CD4-positive, alpha-beta T cell treated with Interleukin-2 at 100 ng/mL for 4 hours (primary cell): ENCODE measurements at regions not wholly inside any gene's neighbourhood (a gene's known extent, or its start where the extent isn't known, plus 50 kb on each side); places are given as distances from the start of the nearest gene placed in this dataset.
"Not testable (repeated sequence)": the region's sequence is repeated elsewhere in the genome, so short reads cannot be mapped to it uniquely, and the experiment has no call there.

ENCODE experiments used
- DNase-seq: peaks from one replicate; pipeline ENCODE4 v3.0.0-alpha.2; 2020; ENCODE audit warnings: low spot score

DNA sequence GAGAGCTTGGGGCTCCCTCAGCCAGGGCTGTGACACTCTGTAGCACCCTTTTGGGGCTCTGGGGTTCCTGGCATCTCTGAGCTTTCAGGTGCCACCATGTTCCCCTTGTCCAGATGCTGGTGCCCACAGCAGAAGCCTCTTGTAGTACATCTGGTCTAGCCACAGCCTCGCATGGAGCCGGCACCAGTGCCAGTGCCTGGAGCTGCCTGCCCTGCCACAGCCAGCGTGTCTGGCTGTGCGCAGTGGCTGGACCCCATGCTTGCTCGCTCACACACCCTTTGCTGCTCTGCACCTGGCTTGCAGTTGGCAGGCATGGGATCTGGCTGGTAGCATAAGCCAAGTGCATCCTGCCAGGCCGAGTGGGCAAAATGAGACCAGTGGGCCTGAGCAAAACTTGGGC lies 744.8 kb upstream of the GBE1 start:
- no peak for DNase-seq

DNA sequence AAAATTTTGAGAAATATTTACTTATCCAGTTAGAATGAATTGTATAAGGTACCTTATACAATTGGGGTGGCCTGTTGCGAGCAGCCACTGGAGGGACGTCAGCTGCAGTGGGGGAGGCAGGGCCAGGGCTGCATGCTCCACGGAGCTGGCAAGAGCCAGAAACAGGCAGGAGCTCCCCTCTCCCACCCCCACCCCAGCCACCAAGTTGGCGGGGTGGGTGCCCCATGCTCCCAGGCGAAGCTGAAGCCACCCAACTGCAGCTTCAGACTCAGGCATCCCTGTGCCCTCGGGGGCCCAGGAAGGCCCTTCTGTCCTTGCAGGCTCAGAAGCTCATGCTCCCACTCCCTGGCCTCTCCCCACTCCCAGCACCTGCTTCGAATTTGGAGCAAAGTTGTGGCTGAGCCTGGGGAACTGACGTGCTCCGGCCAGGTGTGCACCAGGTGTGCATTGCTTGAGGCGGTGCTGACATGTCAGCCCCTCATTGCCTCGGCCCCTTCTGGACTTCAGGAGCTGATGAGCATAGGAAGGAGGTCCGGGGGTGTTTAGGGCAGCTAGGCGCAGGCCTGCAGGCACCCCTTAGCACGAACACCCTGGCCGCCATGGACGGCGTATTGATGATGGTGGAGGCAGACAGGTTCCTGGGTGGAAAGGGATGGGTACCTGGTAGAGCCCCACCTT lies 743.8 kb upstream of the GBE1 start:
- no peak for DNase-seq

DNA sequence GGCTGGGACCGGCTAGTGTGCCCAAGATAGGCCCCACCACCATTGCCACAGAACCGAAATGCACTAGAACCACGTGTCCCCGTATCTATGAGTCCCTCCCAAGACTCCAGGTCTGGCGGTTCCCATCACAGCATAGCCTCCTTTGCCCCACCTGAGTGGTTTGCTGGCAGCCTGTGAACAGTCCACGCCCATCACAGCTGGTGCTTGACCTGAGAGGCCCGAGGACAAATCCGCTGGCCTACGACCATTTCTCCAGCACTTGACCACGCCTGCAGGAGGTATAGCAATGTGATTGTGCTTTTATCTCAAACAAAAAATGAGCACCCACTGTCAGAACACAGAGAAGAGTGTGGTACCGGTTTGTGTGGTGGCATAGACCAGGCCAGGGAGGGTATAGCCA lies 736.7 kb upstream of the GBE1 start:
- DNase-seq: no peak

DNA sequence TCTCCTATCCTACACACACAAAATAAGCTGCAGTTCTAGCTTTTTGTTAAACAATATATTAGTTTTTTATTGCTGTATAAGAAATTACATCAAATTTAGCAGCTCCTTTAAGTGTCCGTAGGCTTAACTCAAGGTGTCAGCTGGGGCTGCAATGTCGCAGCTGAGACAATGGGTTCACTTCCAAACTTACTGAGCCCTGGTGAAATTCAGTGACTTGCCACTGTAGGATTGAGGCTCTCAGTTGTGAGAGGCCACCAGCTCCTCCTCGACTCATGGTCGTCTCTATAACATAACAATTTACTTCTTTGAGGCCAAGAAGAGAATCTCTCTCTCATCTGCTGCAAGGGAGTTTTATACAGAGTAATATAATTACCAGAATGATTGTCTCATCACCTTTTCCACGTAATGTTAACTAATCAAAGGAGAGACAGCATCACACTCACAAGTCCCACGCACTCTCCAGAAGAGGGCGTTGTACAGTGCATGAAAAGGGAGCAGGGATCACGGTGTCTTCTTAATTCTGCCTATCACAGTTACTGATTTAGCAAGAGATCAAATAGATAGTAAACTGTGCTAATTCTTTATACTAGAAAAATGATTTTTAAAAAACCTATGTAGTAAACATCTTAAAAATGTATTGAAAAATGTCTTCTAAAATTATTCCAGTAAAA lies 735.6 kb upstream of the GBE1 start:
- no peak for DNase-seq

DNA sequence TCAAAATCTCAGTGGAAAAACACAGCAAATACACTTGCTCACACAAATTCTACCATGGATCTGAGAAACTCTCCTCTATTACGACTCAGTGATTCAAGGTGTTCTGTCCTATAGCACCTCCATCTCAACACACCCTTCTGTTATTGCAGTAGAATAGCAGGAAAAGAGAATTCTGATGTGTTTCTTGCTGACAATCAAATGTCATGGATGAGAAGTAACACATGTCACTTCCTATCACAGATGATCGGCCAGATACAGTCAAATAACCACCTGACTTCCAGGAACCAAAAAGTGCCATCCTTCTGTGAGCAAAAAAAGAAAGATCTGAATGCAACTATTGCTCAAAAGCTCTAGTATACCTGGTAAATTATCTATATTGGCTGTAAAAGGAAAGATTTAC lies 734.2 kb upstream of the GBE1 start:
- no peak for DNase-seq

DNA sequence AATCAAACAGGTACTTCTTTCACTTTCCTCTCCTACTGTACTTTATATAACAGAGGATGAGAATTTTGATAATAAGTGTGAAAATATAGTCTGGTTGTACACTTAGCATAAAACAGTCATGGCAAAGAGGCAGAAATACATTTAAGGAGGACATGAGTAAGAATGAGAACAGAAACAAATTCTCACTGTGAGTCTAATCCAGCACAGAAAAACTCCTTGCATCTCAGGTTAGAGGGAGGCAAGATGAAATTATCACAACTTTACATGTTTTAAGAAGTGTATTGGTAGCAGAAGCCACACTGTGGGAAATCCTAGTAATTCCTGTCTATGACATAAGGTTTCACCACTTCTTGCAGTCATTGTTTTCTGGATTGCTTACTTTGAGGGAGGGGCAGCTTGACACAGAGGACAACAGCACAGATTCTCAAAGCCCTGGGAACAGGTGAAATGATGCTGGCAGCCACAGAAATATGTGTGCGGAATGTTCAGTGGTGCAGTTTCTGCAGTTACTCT lies 733.6 kb upstream of the GBE1 start:
- no peak for DNase-seq

DNA sequence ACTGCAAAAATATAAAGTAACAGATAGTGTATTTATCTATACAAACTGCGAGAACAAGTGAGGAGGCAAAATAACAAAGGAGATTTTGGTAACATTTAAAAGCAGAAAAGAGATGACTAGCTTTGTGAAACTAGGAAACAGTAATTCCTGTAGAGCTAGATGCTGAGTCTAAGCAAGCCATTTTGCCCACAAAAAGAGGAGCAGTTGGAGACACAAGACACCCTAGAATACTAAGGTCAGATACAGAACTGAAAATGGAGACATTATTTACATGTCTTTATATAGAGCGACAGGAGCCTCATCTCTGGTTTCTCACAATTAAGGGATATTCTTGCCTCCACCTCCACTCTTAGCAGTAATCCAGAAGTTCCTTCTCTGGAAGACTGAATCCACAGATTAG lies 732.4 kb upstream of the GBE1 start:
- DNase-seq: no peak

DNA sequence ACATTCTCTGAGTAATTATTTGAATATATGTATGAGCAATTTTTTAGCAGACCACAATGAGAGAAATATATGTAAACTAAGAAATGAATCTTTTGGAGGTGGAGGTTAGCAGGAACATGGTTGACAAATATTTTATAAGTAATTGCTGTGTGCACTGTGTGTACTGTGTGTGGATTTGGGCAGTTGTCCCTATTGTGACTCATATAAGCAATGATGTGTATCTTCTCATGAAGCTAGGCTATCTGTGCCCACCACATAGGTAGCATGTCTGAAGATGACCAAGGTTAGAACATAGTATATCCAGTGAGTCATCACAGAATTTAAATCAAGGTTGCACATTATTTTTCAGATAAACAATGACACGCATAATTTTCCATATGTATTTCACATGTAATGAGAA lies 713.9 kb upstream of the GBE1 start:
- no peak for DNase-seq

DNA sequence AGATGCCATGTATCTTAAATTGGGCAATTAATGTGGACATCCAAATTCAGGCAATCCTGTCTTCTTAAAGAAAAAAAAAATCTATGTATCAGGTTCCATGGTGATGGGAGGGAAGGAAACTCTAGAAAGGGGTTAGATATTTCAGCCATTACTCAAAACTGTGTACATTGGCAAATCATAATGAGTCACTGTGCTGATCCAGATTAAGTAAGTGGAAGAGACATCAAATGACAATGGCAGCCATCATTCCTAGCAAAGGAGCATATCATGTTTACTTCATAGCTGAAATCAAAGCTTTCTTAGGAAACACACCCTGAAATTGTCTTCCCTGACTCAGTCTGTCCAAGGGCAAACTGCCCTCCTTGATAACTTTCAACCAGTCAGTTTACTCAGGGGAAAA lies 713.3 kb upstream of the GBE1 start:
- no peak for DNase-seq

DNA sequence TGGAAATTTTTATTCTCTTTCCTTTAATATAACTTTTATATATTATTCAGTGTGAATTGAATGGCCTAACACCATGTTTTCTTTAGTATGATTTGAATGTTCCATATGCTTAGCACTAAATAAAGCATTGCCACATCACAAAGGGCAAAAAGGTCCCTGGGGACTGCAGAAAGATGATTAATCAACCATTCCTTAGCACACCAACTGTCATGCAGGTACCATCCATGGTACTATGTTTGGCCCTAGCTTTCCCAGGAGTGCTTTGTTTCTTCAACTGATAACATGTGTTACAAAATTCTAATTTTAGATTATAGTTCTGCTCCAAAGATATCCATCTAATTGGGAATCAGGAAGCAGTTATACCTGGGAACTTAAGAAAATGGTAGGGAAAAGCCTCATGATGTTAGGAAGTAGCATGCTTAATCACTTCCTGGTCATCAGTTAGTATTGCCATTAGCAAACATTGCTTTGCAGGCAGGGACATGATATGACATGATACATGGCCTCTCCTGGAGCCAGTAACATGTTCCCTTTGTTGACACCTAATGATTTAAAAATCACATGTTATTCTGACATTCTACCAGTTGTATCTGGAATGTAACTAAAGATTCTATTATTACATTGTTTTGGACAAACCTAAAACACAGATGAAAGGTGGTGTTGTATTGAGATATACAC lies 712.6 kb upstream of the GBE1 start:
- DNase-seq: no peak

DNA sequence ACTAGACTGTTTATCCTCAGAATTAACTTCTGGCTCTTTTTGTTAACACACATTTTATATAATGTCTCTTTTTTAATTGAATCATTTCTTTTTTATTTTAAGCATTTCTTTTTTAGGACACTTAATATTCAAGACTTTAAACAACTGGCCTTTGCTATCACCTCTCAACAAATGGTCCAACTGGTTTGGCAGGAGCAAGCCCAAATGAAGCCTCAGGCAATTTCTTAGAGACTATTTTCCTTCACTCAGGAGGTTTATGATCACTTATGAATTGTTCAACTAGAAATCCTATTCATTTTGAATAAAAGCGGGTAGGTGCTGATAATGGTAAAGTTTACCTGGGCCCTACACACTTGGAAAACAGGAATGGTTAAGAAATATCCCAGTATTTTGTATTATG lies 705.6 kb upstream of the GBE1 start:
- no peak for DNase-seq

DNA sequence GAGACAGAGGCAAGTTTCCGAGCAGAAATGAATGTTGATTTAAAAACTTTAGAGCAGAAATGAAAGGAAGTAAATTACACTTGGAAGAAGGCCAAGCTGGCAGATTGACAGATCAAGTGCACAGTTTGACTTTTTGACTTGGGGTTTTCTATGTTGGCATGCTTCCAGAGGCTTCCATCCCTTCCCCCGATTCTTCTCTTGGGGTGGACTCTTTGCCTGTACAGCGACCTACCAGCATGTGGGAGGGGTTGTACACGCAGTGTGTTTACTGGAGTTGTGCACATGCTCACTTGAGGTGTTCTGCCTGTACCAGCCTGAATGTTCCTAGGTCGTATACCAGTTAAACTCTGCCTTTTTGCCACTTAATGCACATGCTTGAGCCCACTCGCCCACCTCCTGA lies 701.5 kb upstream of the GBE1 start:
- no peak for DNase-seq

DNA sequence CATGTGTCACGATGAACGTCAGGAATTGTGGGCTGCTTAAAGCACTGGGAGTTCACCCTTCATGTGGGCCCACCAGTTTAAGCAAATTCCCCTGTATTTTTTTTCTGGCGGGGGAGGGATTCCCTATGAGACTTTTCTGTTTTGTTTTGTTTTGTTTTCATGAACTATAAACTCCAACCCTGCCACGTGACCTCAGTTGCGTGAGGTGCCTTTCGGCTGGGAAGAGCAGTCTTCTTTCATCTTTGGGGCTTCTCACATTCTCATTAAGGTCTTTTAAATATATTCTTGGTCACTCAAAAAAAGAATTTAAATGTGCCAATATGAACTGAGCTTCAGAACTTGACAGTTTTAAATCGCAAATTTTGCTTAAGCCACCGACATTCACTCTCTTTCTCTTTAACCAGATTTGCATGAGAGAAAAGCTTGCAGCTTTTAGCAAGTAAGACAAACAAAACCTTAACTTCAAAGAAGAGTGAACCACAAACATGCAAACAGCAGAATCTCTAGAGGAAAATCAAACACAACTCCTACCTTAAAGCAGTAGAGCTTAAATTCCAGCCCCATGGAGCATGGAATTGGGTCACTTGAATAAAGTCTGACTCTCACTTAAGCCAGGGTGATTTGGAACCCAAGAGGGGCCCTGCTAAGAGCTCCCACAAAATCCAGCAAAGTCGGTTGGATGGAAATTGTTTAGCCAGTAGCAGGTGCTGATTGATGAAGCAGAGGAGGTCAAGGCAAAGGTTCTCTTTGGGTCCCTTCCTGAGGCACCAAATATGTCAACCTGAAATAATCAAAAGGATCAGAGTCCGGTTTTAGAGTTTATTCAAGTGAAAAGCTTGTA lies 699.8 kb upstream of the GBE1 start:
- no peak for DNase-seq

DNA sequence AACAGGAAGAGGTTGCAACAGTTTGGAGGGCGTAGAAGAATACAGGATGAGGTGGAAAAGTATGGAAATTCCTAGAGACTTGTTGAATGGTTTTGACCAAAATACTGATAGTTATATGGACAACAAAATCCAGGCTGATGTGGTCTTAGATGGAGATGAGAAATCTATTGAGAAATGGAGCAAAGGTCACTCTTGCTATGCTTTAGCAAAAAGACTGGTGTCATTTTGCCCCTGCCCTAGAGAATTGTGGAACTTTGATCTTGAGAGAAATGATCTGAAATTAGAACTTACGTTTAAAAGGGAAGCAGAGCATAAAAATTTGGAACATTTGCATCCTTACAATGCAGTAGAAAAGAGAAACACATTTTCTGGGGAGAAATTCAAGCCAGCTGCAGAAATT lies 686.9 kb upstream of the GBE1 start:
- no peak for DNase-seq

DNA sequence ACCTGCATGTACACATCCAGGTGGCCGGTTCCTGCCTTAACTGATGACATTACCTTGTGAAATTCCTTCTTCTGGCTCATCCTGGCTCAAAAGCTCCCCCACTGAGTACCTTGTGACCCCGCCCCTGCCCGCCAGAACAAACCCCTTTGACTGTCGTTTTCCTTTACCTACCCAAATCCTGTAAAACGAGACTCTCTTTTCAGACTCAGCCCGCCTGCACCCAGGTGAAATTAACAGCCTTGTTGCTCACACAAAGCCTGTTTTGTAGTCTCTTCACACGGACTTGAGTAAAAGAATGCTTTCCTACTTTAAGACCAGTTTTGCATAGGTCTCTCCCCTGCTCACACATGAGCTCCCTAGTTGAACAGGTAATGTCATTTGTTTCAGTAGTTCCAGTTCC lies 667.4 kb upstream of the GBE1 start:
- not testable (repeated sequence) for DNase-seq

DNA sequence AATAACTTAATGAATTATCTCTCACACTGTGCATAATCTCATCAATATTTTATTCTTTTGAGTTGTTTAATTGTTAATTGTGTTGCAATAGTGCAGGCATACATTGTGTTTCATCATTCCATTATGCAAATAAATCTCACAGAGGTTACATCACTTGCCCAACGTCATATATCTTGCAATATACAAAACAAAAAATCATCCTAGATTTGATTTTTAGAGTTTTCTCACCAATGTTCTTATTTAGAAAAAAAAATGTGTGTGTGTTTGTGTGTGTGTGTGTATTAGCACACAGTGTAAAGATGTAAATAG lies 662.5 kb upstream of the GBE1 start:
- DNase-seq: no peak

DNA sequence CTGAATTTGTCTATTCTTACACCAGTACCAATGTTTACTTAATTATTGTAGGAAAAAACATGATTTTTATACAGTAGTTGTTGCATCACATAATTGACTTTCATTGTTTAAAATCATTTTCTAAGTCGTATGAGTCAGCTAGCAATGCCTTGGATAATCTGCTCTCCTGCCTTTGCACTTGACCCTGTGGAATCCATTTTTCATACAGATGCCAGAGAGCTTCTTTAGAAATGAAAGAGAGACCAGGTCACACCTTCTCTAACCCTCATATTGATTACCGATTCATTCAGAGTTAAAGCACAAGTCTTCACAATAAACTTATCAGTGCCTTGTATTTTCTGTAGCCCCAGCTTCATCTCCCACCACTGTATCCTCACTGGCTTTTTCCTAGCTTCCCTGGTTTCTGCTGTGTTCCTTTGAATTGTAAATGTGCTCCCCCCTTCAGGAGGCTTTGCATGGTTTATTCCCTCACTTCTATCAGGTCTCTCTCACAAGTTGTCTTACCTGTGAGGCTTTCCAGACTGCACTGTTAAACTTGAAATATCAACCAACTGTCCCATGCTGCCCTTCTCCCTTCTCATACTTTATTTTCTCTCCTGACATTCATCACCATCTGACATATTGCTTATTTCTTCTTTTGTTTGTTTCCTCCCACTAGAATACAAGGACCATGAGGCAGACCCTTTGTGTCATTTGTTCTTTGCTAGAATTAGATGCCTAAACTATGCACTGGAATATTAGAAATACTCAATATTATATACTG lies 662.0 kb upstream of the GBE1 start:
- no peak for DNase-seq

DNA sequence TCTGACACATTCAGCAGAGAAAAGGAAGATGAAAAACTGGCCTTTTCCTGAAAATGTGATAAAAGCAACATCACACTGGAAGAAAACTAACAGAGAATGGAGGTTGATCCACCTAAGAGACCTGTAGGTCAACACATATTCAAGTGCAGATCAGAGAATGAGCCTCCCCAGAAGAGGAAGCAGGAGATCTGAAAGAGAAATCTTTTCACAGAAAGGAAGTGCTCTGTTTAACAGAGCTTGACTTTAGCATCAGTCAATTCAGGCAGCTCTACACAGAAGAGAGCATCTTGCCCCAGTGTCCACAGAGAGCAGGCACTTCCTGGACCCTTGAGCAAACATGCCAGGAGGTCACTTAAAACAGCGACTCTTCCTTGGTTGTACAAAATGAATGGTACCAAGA lies 655.4 kb upstream of the GBE1 start:
- DNase-seq: no peak

DNA sequence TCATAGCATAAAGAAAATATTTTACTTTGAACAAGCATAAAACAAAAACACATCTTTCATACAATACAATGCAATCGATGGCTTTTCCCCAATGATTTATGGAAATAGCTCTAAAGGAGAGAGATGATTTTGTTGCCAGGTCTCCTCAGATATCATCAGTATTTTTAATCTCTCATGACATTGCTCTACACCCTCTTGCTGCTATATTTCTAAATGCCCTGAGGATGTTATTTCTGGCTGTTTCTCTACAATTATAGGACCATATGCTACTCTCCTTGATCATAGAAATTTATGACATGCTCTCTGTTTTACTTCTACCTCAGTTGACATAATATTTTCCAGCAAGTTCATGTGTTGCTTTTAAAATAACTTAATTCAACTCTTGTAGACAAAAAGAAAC lies 654.9 kb upstream of the GBE1 start:
- DNase-seq: no peak

DNA sequence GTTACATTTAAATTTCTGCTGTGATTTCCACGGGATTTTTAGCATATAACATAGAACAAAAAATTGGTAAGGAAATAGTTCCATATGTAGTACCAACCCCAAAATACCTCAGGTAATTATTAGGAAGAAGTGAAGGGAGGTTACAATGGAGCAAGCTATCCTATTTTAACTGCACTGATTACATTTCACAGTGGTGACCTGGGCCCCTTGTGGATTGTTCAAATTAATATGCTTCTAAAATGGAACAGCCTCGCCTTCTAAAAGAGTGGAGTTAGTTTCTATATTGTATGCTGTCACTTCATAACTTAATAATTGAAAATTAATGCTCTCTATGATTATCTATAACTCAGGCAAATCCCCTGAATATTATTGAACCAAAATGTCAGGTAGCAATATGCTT lies 651.7 kb upstream of the GBE1 start:
- DNase-seq: no peak

DNA sequence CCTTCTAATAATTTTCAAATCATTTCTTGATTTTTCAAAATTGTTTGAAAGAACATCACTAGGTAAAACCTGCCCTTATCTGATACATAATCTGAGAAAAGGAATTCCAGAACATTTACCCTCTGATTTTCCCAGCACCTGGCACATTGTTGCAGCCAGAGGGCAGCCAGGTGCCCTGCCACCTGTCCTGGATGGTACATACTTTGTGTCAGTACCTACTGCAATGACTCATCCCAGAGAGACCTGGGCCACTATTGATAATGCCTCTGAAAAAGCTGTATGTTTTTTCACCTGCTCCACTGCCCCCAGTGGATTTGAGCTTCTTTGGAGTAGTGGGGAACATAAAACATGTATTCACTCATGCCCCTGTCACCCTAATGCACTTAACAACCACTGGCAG lies 648.9 kb upstream of the GBE1 start:
- no peak for DNase-seq

DNA sequence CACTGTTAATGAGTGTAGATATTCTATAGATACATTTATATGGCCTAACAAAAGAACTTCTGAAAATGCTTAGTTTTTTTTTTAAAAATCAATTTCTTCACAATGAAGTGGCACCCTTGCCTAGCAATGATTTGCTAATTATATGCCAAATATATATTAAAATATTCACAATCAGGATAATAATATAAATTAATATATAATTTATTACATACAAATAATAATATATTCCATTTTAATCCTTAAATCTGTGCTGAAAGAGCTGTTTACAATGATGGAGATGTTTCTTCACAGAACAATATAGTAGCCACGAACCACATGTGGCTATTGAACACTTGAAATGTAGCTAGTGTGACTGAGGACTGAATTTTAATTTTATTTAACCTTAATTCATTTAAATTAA lies 648.4 kb upstream of the GBE1 start:
- no peak for DNase-seq
